H1 (cell line): ENCODE measurements at regions not wholly inside any gene's neighbourhood (a gene's known extent, or its start where the extent isn't known, plus 50 kb on each side); places are given as distances from the start of the nearest gene placed in this dataset.

Experiments used
- ATF3 ChIP-seq: IDR thresholded peaks from 2 replicates; pipeline ENCODE4 v1.6.1; 2011; ENCODE audit warnings: low read depth, mild to moderate bottlenecking, low read length; ENCODE audit not compliant: insufficient read depth
- CTBP2 ChIP-seq: IDR thresholded peaks from 2 replicates; pipeline ENCODE4 v1.7.0; 2011; ENCODE audit warnings: borderline replicate concordance, mild to moderate bottlenecking, moderate library complexity, mixed read lengths, low read length; ENCODE audit not compliant: insufficient read depth, insufficient read length
- CTCF ChIP-seq, 3 experiments: IDR thresholded peaks; 1 replicate in 2 of 3; 2 replicates in 1 of 3; pipeline versions ENCODE4 v1.5.1 to v1.6.1; 2011; ENCODE audit warnings: low read length in 3 of 3, mild to moderate bottlenecking in 3 of 3, inconsistent platforms in 2 of 3, low read depth in 1 of 3, moderate library complexity in 1 of 3; ENCODE audit not compliant: insufficient read depth in 1 of 3; ENCODE audit errors: control extremely low read depth in 1 of 3
- EP300 ChIP-seq, 2 experiments: IDR thresholded peaks; 1 replicate in 1 of 2; 2 replicates in 1 of 2; pipeline ENCODE4 v1.6.1; 2011 to 2012; ENCODE audit warnings: low read depth in 2 of 2, low read length in 2 of 2, mild to moderate bottlenecking in 2 of 2, borderline replicate concordance in 1 of 2, inconsistent platforms in 1 of 2, moderate library complexity in 1 of 2
- EZH2 ChIP-seq: fragments of 200-600 bp; sonication (generic); IDR thresholded peaks from 2 replicates; pipeline ENCODE4 v1.7.1; 2012; ENCODE audit warnings: low read depth, mild to moderate bottlenecking, moderate library complexity, low read length, inconsistent platforms; ENCODE audit not compliant: severe bottlenecking
- HDAC2 ChIP-seq, 2 experiments: fragments of 300-600 bp in 1 of 2; sonication (generic) in 1 of 2; IDR thresholded peaks; 2 replicates each; pipeline ENCODE4 v1.6.1; 2011 to 2012; ENCODE audit warnings: low read depth in 2 of 2, low read length in 2 of 2, mild to moderate bottlenecking in 2 of 2, moderate library complexity in 2 of 2, borderline replicate concordance in 1 of 2, inconsistent platforms in 1 of 2
- HDAC6 ChIP-seq: IDR thresholded peaks from one replicate; pipeline ENCODE4 v1.7.1; 2012; ENCODE audit warnings: low read depth, mild to moderate bottlenecking, inconsistent platforms, low read length, moderate library complexity
- MAFK ChIP-seq: IDR thresholded peaks from 2 replicates; pipeline ENCODE4 v1.6.1; 2012; ENCODE audit warnings: low read depth, mild to moderate bottlenecking, improper control_type of control experiment, low read length
- POLR2A ChIP-seq, 2 experiments: IDR thresholded peaks; 1 replicate in 1 of 2; 2 replicates in 1 of 2; pipeline ENCODE4 v1.6.1; 2011; ENCODE audit warnings: low read depth in 2 of 2, low read length in 2 of 2, mild to moderate bottlenecking in 2 of 2; ENCODE audit errors: control extremely low read depth in 1 of 2
- TEAD4 ChIP-seq: IDR thresholded peaks from 2 replicates; pipeline ENCODE4 v1.6.1; 2012; ENCODE audit warnings: low read depth, low read length, inconsistent platforms, mixed read lengths
- YY1 ChIP-seq: IDR thresholded peaks from 2 replicates; pipeline ENCODE4 v1.6.1; 2011; ENCODE audit warnings: low read depth, mild to moderate bottlenecking, low read length
- ZNF274 ChIP-seq: IDR thresholded peaks from 2 replicates; pipeline ENCODE4 v1.7.0; 2012; ENCODE audit warnings: low read length, borderline replicate concordance; ENCODE audit errors: extremely low read depth

- no peak for TF ChIP-seq YY1
- TF ChIP-seq POLR2A (IDR thresholded peaks at IDR 0.05; ENCODE audit: control extremely low read depth in 1 of 2, low read depth in 2 of 2, low read length in 2 of 2) = no peak
- TF ChIP-seq ZNF274 = no peak
- TF ChIP-seq EZH2 = no peak
- TF ChIP-seq ATF3 = no peak
- TF ChIP-seq CTCF (IDR thresholded peaks at IDR 0.05; ENCODE audit: control extremely low read depth in 1 of 3, insufficient read depth in 1 of 3, low read depth in 1 of 3, low read length in 3 of 3) = no peak
- no peak for TF ChIP-seq CTBP2
- no peak for TF ChIP-seq HDAC6
- TF ChIP-seq MAFK = no peak
- no peak for TF ChIP-seq EP300 (IDR thresholded peaks at IDR 0.05; ENCODE audit: borderline replicate concordance in 1 of 2, low read depth in 2 of 2, low read length in 2 of 2)
- TF ChIP-seq TEAD4 = no peak
- TF ChIP-seq HDAC2 (IDR thresholded peaks at IDR 0.05; ENCODE audit: borderline replicate concordance in 1 of 2, low read depth in 2 of 2, low read length in 2 of 2) = no peak
Observed at GRCh38 chr3:64406271-64406670, 181.0 kb upstream of the PRICKLE2 start.
